ENCODE measurements at regions not wholly inside any gene's neighbourhood (a gene's known extent, or its start where the extent isn't known, plus 50 kb on each side); places are given as distances from the start of the nearest gene placed in this dataset.

GRCh38 chr2:201959198-201959597 is 74.5 kb upstream of the FZD7 start:
- Mint-ChIP-seq H3K4me3 (no peak overlapping the region), H3K27me3 (peaks cover 11% of the 10 kb centered on the region), H3K4me1 (no peaks in the 10 kb centered on the region), H3K36me3 (ENCODE audit: low read depth) (no peaks in the 10 kb centered on the region), H3K27ac (no peak overlapping the region), H3K9me3 (ENCODE audit: low read depth) (no peaks in the 10 kb centered on the region)
- ATAC-seq, result no peak
- DNase-seq, result no peak
- ChIA-PET POLR2A (interaction anchor here (0.5 kb wide), 1 partner anchor 883 kb away, joined by 3 read pairs; no protein-coding TSS in a partner anchor), CTCF (no interaction called here)
- intact Hi-C loops (cut with DNase I, micrococcal nuclease), result no loop called here

GRCh38 chr2:201959626-201960025 is 74.0 kb upstream of the FZD7 start:
- ChIA-PET POLR2A (no interaction called here), CTCF (interaction anchor here (0.7 kb wide), 1 partner anchor 435 kb away, joined by 3 read pairs; no protein-coding TSS in a partner anchor)
- no peak for ATAC-seq

GRCh38 chr2:201960305-201960704 is 73.3 kb upstream of the FZD7 start:
- no peak overlapping the region for H3K4me3 Mint-ChIP-seq
- intact Hi-C loops (cut with DNase I, micrococcal nuclease), result no loop called here
- no peaks in the 10 kb centered on the region for H3K4me1 Mint-ChIP-seq
- ChIA-PET CTCF (interaction anchor here (0.7 kb wide), 1 partner anchor 434 kb away, joined by 3 read pairs; no protein-coding TSS in a partner anchor), POLR2A (no interaction called here)
- DNase-seq (no peak), ATAC-seq (no peak)
- no peaks in the 10 kb centered on the region for H3K36me3 Mint-ChIP-seq (ENCODE audit: low read depth)
- peaks cover 9% of the 10 kb centered on the region for H3K27me3 Mint-ChIP-seq
- no peaks in the 10 kb centered on the region for H3K9me3 Mint-ChIP-seq (ENCODE audit: low read depth)
- no peak overlapping the region for H3K27ac Mint-ChIP-seq

More at GRCh38 chr2:201959626-201960025, 74.0 kb upstream of the FZD7 start:
- no peak overlapping the region for H3K4me3 Mint-ChIP-seq
- no peak for DNase-seq
- intact Hi-C loops (cut with DNase I, micrococcal nuclease), result no loop called here
- no peaks in the 10 kb centered on the region for H3K4me1 Mint-ChIP-seq
- H3K27me3 Mint-ChIP-seq, result peaks cover 11% of the 10 kb centered on the region
- no peak overlapping the region for H3K27ac Mint-ChIP-seq
- H3K36me3 Mint-ChIP-seq (ENCODE audit: low read depth), result no peaks in the 10 kb centered on the region
- H3K9me3 Mint-ChIP-seq (ENCODE audit: low read depth), result no peaks in the 10 kb centered on the region

GRCh38 chr2:201961401-201961800 is 72.3 kb upstream of the FZD7 start:
- Mint-ChIP-seq H3K4me3 (no peak overlapping the region), H3K27me3 (peaks cover 5% of the 10 kb centered on the region), H3K27ac (no peak overlapping the region), H3K4me1 (no peaks in the 10 kb centered on the region), H3K36me3 (ENCODE audit: low read depth) (no peaks in the 10 kb centered on the region), H3K9me3 (ENCODE audit: low read depth) (no peaks in the 10 kb centered on the region)
- CTCF ChIA-PET, result no interaction called here
- no peak for DNase-seq
- intact Hi-C loops (cut with DNase I, micrococcal nuclease), result no loop called here
- no peak for ATAC-seq
- POLR2A ChIA-PET, result interaction anchor here (0.6 kb wide), 1 partner anchor 556 kb away, joined by 6 read pairs; no protein-coding TSS in a partner anchor

GRCh38 chr2:201962774-201963562 is 70.7 kb upstream of the FZD7 start:
- DNase-seq (no peak), ATAC-seq (no peak)
- POLR2A ChIA-PET, result no interaction called here
- intact Hi-C loops (cut with DNase I, micrococcal nuclease), result no loop called here
- Mint-ChIP-seq H3K4me3 (no peak overlapping the region), H3K4me1 (no peaks in the 10 kb centered on the region), H3K9me3 (ENCODE audit: low read depth) (no peaks in the 10 kb centered on the region), H3K27me3 (no peaks in the 10 kb centered on the region), H3K27ac (no peak overlapping the region), H3K36me3 (ENCODE audit: low read depth) (no peaks in the 10 kb centered on the region)
- CTCF ChIA-PET, result interaction anchor here (0.6 kb wide), 1 partner anchor 279 kb away, joined by 3 read pairs; no protein-coding TSS in a partner anchor

GRCh38 chr2:201964011-201964410 is 69.6 kb upstream of the FZD7 start:
- Mint-ChIP-seq H3K27me3 (no peaks in the 10 kb centered on the region), H3K4me3 (no peak overlapping the region), H3K36me3 (ENCODE audit: low read depth) (no peaks in the 10 kb centered on the region), H3K9me3 (ENCODE audit: low read depth) (no peaks in the 10 kb centered on the region), H3K27ac (peak overlapping the region; percentile 79), H3K4me1 (no peaks in the 10 kb centered on the region)
- DNase-seq (no peak), ATAC-seq (no peak)
- ChIA-PET CTCF (no interaction called here), POLR2A (no interaction called here)
- intact Hi-C loops (cut with DNase I, micrococcal nuclease), result no loop called here

- no peaks in the 10 kb centered on the region for H3K9me3 Mint-ChIP-seq (ENCODE audit: low read depth)
- H3K4me3 Mint-ChIP-seq, result no peak overlapping the region
- H3K4me1 Mint-ChIP-seq, result no peaks in the 10 kb centered on the region
- DNase-seq, result peak; percentile 51
- H3K27me3 Mint-ChIP-seq, result no peaks in the 10 kb centered on the region
- ChIA-PET CTCF (interaction anchor here (0.8 kb wide), 1 partner anchor 105 kb away, joined by 3 read pairs; no protein-coding TSS in a partner anchor), POLR2A (no interaction called here)
- peak overlapping the region; percentile 79 for H3K27ac Mint-ChIP-seq
- intact Hi-C loops (cut with DNase I, micrococcal nuclease), result loop anchor here in 1 of 2 experiments (1.0 kb wide), 1 partner anchor 214 kb away; no protein-coding TSS in a partner anchor
- peak; percentile 85 for ATAC-seq
- no peaks in the 10 kb centered on the region for H3K36me3 Mint-ChIP-seq (ENCODE audit: low read depth)
Measured at GRCh38 chr2:201964631-201965206, 68.9 kb upstream of the FZD7 start.

- intact Hi-C loops (cut with DNase I, micrococcal nuclease), result loop anchor here in 1 of 2 experiments (1.0 kb wide), 1 partner anchor 213 kb away; no protein-coding TSS in a partner anchor
- POLR2A ChIA-PET, result no interaction called here
- H3K27ac Mint-ChIP-seq, result no peak overlapping the region
Measured at GRCh38 chr2:201965550-201965949, 68.1 kb upstream of the FZD7 start.

GRCh38 chr2:201966691-201967438 is 66.8 kb upstream of the FZD7 start:
- intact Hi-C loops (cut with DNase I, micrococcal nuclease), result no loop called here
- ATAC-seq, result no peak
- no peak overlapping the region for H3K27ac Mint-ChIP-seq
- H3K9me3 Mint-ChIP-seq (ENCODE audit: low read depth), result no peaks in the 10 kb centered on the region
- no peak for DNase-seq
- H3K4me1 Mint-ChIP-seq, result no peaks in the 10 kb centered on the region
- H3K36me3 Mint-ChIP-seq (ENCODE audit: low read depth), result no peaks in the 10 kb centered on the region
- H3K27me3 Mint-ChIP-seq, result no peaks in the 10 kb centered on the region
- ChIA-PET POLR2A (no interaction called here), CTCF (no interaction called here)
- H3K4me3 Mint-ChIP-seq, result no peak overlapping the region

More at GRCh38 chr2:201965550-201965949, 68.1 kb upstream of the FZD7 start:
- H3K9me3 Mint-ChIP-seq (ENCODE audit: low read depth), result no peaks in the 10 kb centered on the region
- CTCF ChIA-PET, result interaction anchor here (0.6 to 1.2 kb wide), 3 partner anchors 106 to 213 kb away, joined by 3 read pairs; no protein-coding TSS in a partner anchor
- H3K4me1 Mint-ChIP-seq, result no peaks in the 10 kb centered on the region
- H3K36me3 Mint-ChIP-seq (ENCODE audit: low read depth), result no peaks in the 10 kb centered on the region
- no peak for ATAC-seq
- DNase-seq, result no peak
- no peak overlapping the region for H3K4me3 Mint-ChIP-seq
- no peaks in the 10 kb centered on the region for H3K27me3 Mint-ChIP-seq

- Mint-ChIP-seq H3K4me3 (no peak overlapping the region), H3K4me1 (no peaks in the 10 kb centered on the region), H3K36me3 (ENCODE audit: low read depth) (no peaks in the 10 kb centered on the region), H3K9me3 (ENCODE audit: low read depth) (no peaks in the 10 kb centered on the region), H3K27me3 (no peaks in the 10 kb centered on the region), H3K27ac (no peak overlapping the region)
- DNase-seq (no peak), ATAC-seq (no peak)
- POLR2A ChIA-PET, result no interaction called here
- intact Hi-C loops (cut with DNase I, micrococcal nuclease), result no loop called here
- CTCF ChIA-PET, result no interaction called here
Measured at GRCh38 chr2:201968050-201968449, 65.6 kb upstream of the FZD7 start.

- POLR2A ChIA-PET, result no interaction called here
Measured at GRCh38 chr2:201968476-201968875, 65.2 kb upstream of the FZD7 start.

More at GRCh38 chr2:201968476-201968875, 65.2 kb upstream of the FZD7 start:
- intact Hi-C loops (cut with DNase I, micrococcal nuclease), result no loop called here
- ATAC-seq, result no peak
- Mint-ChIP-seq H3K4me3 (no peak overlapping the region), H3K36me3 (ENCODE audit: low read depth) (no peaks in the 10 kb centered on the region), H3K27ac (no peak overlapping the region), H3K9me3 (ENCODE audit: low read depth) (no peaks in the 10 kb centered on the region), H3K27me3 (no peaks in the 10 kb centered on the region), H3K4me1 (no peaks in the 10 kb centered on the region)
- CTCF ChIA-PET, result no interaction called here
- DNase-seq, result no peak

All from activated CD4-positive, alpha-beta T cell treated with anti-CD3 and anti-CD28 coated beads for 36 hours (primary cell).